SW 1271 (cell line): ENCODE measurements at regions not wholly inside any gene's neighbourhood (a gene's known extent, or its start where the extent isn't known, plus 50 kb on each side); places are given as distances from the start of the nearest gene placed in this dataset.

Experiments
- DNase-seq, 2 experiments: peaks; one replicate each; lab custom pipeline; 2025; lab: John Stamatoyannopoulos, UW

DNA sequence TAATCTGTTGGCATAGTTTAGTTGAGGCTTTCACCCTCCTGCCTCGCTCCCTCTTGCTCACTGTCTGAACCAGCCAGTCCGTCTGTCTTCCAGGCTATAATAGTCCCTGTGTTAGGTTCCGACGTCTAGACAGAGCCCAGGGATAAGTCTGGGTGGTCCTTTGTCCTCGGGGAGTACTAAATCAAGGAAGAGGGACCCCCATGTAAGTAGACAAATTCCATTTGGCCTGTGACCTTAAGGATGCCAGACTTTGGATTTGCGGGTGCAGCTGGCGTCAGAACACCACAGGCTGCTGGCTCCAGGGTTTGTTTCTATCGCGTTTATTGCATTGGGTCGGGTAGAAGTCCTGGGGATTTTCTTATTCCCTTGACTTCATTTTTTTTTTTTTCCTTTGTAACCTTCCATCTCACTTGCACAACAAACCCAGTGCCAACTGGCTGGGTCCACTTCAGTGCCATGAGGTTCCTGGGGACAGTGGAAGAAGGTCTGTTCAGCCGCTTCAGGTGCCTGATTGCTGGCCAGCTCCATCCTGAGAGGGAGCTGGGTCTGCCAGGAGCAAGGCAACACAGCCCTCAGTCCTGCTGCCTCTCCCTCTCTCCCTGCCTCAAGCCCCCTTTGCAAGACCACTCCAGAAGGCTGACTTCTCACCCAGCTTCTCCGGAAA is 95.4 kb upstream of the KLHL25 start:
- DNase-seq, result no peak

DNA sequence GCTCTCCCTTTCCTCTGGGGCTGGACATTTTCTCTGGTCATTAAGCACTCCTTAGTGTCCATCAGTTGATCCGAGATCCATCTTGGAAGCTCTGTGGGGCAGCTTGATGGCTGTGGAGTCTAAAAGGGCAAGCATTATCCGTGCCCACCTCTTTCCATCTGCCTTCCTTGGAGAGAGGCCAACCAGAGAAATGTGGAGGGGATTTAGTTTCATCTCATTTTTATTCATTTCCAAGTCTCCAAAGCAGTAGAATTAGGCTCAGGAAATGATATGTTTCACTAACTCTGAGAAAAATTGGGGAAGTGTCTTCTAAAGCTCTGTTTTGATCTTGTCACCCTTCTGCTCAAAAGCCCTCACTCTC is 95.9 kb upstream of the KLHL25 start:
- DNase-seq, result no peak

DNA sequence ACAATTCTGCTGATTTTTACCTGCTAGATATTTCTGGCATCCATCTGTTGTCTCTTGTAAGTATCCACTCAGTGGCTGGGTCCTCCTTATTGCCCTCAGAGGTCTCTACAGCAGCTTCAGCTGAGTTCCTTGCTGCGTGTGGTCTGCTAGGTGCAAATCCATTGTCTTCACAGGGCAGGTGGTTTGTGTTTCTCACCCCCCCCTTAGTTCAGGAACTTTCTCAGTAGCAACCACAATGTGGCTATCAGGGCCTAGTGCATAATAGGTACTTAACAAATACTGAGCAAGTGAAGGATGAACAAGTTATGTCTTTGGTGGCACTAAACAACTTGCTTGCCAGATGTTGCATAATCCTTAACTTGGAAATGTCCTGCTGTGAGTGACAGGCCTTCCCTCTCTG is 96.7 kb upstream of the KLHL25 start:
- no peak for DNase-seq

DNA sequence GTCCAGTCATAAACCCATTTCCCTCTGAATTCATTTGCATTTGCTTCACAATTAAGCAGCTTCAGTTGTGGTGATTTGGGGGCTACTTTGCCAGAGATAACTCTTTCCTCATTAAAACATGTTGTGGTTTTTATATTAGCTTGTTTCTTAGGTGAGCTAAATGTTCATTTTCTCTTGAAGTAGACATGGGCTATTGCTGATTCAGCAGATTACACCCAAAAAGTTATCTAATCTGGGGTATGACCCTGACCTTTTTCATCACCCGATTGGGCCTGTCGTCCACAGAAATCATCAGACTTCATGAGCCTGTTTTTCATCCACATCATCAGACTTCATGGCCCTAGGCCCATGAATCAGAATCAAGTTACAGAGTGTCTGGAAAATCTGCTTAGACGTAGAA is 97.5 kb upstream of the KLHL25 start:
- no peak for DNase-seq

DNA sequence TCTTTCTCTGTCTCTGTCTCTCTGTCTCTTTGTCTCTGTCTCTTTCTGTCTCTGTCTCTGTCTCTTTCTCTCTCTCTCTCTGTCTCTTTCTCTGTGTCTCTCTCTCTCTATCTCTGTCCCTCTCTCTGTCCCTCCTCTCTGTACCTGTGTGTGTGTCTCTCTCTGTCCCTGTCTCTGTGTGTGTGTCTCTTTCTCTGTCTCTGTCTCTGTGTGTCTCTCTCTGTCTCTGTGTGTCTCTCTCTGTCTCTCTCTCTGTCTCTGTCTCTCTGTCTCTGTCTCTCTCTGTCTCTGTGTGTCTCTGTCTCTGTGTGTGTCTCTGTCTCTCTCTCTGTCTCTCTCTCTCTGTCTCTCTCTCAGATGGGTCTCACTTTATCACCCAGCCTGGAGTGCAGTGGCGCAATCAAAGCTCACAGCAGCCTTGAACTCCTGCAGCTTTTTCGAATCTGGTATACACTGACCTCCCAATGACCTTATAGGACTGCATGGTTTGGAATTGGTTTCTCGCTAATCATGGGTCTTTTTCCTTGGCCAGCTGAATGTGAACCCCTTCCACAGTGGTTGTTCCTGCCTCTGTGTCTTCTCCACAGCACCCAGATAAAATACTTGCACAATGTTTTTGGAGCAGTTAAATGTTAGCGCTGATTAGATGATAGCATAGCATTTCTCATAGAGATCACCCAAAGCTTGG is 102.6 kb upstream of the KLHL25 start:
- DNase-seq, result no peak

DNA sequence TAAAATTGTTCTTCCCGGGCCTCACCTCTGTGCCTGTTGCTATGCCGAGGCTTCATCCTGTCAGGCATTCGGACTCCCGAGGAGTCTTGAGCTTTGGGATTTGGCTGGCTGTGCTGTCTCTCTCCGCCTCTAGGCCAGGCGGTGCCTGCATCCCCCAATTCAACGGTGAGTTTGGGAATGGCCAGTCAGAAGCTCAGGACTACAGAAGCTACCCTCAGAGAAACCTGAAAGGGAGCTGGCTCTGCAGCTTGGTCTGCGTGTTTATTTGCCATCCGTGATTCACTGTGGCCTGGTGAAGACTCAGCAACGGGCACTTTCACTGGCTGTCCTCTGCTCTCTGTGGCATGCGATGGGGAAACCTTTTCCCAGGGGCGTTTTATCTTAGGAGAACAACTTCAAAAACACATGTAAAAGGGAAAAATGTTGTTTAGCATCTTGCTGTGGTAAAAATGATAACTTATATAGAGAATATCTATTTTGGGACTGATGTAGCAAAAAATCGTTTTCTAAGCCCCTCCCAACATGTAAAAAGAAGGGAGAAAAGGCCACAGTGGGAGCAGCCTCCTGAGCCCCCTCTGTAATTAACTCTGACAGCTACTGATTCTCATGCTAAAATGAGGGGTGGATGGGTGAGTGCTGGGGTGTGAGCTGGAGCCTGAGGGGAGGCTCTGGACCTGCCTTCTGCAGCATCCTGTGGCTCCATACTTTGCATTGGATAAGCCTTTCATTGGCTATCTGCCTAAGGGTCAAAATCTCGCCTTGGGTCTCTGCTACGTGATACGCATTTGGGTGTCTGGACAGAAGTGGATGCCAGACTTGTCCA is 103.4 kb upstream of the KLHL25 start:
- no peak for DNase-seq

DNA sequence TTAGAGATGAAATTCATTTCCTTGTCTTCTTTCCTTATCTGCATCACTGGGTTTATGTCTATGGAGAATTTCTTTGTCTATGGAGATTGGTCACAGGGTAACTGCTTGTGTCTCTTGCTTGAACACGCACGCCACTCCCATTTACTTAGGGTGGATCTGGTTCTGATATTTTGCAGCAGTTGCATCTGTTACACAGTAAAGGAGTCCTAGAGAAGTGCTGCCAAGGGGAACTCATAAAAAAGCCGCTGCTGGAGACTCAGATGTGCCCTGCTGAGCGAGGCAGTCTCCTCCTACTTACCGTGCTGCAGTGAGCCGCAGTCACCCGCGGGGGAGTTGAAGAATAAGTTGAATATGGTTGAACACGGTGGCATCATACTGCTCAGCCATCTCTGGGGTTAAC is 105.2 kb upstream of the KLHL25 start:
- no peak for DNase-seq

DNA sequence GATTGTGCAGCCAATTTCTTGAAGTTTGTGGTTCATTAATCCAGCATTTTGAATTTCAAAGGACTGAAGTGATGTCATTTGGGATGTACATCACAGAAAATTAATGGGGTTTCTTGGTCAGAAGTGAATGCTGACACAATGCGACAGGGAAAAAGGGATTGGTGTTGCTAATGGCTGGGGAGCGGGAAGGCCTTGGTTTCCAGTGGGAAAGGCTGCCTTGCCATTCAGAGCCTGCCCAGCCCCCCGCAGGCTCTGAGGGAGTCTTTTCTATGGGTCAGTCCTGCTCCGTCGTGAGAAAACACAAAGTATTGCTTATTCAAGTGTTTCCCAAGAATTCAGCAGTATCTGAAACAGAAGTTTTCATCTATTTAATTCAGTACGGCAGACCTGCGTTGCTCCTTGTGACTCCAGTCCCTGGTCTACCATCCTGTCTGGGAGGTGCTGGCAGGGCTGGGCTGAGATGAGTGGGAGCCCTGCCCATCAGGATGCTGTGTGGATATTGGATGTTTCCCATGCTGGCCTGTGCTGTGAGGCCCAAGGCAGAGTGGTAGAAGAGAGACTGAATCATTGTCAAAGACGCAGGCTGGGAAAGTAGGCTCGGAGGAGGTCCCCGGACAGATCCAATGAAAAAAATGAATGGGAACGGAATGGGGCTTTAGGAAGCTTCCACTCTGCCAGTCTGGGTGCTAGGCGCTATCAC is 111.2 kb upstream of the KLHL25 start:
- no peak for DNase-seq

DNA sequence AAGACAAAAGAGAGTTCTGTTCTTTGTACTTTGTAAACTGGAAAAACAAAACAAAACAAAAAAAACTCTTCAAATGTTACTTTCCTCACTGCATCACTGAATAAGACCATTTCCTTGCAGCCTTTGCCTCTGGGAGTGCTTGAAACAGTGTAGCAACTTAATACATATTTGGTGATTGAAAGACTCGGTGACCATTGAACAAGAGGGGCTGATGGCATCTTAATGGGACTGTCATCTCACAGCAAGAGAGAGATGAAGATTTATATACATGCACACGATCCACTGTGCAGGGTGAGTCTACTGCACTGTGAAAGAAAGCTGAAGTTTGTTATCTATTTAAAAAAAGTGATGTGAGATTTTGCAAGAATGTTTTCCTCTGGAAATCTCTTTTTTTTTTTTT is 111.9 kb upstream of the KLHL25 start:
- DNase-seq, result no peak

DNA sequence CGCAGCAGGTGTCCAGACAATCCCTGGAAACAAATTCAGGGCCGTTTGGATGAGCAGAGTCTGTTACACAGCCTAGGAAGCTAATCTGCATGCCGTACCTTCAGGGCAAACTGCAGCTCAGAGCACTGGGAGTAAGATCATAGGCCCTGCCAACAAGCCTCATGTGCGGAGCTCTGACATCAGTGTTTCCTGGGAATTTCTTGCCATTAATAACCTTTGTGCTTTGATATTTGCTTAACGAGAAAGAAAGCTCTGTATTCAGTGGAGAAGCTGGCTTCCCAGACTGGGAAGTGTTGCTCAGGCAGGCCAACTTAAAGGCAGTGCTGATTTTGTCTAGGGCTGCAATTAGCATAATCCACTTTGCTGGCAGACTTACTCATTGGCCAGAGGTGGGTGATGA is 116.1 kb upstream of the KLHL25 start:
- no peak for DNase-seq

DNA sequence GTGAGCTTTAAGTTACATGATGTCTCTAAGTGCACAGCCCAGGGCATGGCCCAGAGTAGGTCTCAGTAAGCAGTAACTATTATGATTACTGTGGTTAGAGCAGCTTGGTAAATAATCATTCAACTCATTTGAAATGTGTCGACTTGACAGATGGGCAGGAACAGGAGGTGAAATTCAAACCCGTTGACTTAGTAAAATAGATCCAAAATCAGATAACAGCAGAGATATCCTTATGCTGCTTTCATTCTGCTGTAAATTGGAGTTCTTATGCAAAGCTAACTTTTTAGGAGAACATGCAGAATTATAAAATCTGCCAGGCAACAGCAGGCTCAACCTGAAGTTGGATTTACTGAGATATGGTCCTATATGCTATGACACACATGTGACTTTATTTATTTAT is 118.7 kb upstream of the KLHL25 start:
- no peak for DNase-seq

DNA sequence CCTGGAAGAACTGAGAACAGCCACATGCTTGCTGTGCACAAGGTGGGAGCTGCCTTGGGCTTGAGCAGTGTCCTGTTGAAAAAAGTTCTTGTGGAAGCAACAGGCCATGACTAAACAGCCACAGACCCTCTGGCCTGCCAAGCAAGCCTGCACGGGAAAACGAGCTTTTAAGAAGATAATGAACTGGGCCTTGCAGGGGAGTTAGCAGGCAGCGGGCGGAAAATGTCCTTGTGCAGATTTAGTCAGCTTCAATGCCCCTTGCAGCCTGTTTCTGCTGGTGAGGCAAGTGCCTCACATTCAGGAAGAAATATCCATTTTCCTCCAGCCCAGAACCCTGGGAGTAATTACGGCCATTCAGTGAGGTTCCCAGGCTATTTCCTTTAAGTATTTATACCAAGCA is 126.2 kb upstream of the KLHL25 start:
- DNase-seq, result no peak

DNA sequence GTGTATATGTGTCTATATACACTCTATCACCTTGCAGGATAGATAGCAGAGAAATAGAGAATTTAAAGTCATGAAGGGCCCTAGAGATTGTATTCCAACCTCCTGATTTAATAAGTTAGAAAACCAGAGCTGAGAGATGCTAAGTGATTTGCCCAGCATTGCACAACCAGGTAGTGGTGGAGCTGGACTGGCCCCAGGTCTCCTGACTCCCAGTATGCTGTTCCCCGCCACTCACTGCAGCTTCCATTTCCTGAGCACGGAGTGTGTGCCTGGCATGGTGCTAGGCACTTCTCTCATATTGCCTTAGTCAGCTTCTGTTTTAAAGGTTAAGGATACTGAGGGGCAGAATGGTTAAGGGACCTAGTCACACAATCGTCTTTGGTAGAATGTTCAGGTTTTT is 129.4 kb upstream of the KLHL25 start:
- no peak for DNase-seq

DNA sequence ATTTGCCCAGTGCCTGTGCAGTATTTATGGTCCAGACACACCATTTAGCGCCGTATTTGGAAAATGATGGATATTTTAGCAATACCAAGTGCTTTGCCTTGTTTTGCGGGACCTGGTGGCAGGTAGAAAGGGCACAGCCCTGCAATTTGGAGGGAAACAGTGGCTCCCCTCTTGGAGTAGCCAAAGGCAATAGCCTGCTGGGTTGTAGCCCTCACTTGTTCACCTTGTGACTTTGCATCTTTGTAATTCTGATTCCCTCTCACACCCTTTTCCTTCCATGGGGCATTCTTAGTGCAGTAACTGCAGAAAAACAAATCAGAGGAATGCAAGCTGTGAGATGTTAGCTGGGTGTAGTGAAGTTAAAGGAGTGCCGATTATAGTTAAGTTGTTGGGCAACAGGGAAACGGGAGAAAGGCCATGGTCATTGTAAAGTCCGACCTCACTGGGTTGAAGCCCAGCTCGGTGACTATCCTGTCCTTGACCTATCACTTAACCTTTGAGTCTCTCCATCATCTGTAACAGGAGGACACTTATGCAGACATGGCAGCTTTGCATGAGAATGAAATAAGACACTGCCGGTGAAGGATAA is 131.0 kb upstream of the KLHL25 start:
- no peak for DNase-seq

DNA sequence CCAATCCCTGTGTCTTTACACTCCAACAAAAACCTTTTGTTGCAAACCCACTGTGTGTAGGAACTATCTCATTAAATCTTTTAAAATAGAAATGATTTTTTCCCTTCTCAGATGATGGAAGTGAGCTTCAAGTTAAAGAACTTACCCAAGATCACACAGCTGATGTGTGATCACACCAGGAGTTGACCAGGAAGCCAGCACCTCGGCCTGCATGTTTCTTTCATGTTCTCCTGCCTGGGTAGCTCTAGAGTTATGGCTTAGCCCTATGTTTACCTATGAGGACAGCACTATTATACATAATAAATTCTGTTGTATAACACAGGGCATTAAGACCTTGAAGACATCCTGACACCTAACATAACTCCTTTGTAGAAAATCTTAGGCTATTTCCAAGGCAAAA is 132.1 kb upstream of the KLHL25 start:
- no peak for DNase-seq

DNA sequence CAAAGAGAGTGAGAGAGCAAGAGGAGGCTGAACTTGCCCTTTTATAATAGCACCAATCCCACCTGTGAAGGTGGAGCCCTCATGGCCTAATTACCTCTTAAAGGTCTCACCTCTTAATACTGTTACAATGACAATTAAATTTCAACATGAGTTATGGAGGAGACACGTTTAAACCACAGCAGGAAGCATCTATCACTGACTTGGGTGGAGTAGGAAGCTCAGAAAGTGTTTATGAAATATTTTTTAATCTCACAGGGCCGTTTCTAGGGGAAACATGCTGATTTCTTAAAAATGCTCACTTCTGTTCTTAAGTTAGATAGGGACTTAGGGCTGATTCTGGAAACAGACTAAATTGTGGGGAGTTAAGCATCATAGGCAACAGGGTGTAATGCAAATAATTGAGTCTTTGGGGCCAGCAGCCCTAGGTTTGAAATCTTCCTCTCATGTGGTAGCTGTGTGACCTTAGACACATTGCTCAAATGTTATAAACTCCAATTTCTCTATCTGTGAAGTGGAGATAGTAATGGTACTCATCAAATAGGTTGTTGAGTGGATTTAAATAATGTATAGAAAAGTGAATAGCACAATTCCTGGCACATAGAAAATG is 133.3 kb upstream of the KLHL25 start:
- DNase-seq, result no peak

DNA sequence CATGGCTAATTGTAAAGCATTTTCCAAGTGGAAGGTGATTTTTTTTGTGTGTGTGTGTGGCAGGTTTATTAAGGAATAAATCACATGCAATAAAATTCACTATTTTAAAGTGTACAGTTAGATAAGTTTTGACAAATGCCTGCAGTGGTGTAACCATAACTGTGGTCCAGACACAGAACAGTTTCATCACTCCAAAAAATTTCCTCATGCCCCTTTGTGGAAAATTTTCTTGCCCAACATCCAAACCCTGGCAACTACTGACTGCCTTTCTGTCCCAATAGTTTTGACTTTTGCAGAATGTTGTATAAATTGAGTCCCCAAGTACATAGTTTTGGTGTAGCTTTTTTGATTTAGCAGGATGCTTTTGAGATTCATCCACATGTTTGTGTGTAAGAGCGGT is 135.1 kb upstream of the KLHL25 start:
- DNase-seq, result no peak

DNA sequence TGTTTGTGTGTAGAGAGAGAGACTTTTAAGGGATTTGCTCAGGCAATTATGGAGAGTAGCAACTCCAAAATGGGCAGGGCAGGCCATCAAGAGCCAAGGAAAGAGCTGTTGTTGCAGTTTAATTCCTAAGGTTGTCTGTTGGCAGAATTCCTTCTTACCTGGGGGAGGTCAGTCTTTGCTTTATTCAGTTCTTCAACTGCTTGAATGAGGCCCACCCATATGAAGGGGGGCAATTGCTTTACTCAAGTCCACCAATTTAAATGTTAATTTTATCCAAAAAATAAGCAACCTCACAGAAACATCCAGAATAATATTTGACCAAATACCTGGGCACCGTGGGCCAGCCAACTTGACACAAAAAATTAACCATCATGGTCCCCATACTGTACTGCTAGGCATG is 137.7 kb upstream of the KLHL25 start:
- no peak for DNase-seq

DNA sequence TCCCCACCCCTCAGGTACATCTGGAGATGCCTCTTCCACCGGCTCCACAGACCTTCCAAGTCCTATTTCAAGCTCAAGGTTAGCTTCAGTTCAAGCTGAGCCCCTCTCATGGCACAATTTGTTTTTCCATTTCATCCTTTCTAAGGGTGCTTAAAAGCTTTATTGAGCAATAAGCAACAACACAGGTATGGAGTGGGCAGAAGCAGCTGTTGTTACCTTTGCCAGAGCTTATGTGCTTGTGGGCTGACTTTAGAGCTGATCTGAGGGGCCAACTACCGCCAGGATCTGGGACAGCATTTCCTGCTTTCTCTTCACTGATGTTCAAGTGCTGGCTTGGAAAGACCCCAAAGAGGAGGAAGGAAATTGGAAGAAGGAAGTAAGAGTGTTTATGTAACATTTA is 140.0 kb upstream of the KLHL25 start:
- DNase-seq, result no peak

DNA sequence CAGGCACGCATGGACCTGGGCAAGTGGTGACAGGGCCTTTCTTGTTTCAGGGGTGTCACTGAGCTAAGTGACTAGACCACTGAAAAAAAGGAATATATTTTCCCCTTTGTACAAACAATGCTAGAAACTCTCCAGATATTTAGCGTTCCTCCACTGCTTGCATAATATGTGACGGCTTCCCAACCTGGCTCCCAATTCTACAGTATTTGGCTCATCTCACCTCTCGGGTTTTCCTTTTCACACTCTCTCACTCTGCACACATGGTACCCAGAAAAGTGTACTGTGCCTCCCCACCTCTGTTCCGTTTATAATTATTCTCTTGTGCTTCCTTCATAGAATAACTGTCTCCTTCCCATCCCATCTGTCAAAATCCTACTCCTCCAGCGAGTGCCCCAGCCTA is 140.5 kb upstream of the KLHL25 start:
- no peak for DNase-seq

DNA sequence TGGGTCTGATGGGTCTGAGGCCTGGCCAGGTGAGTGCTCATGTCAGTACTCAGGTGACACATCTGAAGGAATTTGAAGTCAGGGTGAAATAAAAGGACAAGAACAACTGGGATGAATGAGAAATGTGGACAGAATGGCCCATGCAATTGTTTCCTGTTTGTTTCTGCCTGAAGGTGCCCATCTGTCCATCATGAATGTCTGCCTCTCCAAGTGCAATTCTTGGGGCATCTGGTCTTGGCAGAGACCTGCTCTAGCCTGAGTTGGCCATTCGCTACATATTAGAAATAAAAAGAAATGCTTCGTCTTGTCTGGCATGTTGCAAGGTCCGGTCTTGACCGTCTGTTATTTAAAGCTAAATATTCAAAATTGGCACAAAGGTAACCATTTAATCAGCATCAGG is 142.0 kb upstream of the AGBL1 start:
- no peak for DNase-seq
